SK-N-SH (cell line): ENCODE measurements at regions not wholly inside any gene's neighbourhood (a gene's known extent, or its start where the extent isn't known, plus 50 kb on each side); places are given as distances from the start of the nearest gene placed in this dataset.

ENCODE experiments used
- CHD2 ChIP-seq: fragments of 150-350 bp; IDR thresholded peaks from 2 replicates; pipeline ENCODE4 v1.6.1; 2018; ENCODE audit warnings: low read length; ENCODE audit not compliant: partially characterized antibody
- EP300 ChIP-seq, 2 experiments: IDR thresholded peaks; 2 replicates each; pipeline versions ENCODE4 v1.4.0 to v1.6.1; 2012; ENCODE audit warnings: borderline replicate concordance in 1 of 2, low read depth in 1 of 2, low read length in 1 of 2
- JUND ChIP-seq: IDR thresholded peaks from 2 replicates; pipeline ENCODE4 v1.4.0; 2012
- MXI1 ChIP-seq: IDR thresholded peaks from 2 replicates; pipeline ENCODE4 v1.6.1; 2012; ENCODE audit warnings: mild to moderate bottlenecking, low read depth, low read length, improper control_type of control experiment
- RXRA ChIP-seq: IDR thresholded peaks from 2 replicates; pipeline ENCODE4 v1.4.0; 2012; ENCODE audit warnings: low read depth, mild to moderate bottlenecking, borderline replicate concordance
- SIN3A ChIP-seq: IDR thresholded peaks from 2 replicates; pipeline ENCODE4 v1.6.1; 2012; ENCODE audit warnings: low read depth, mild to moderate bottlenecking, low read length, moderate library complexity, borderline replicate concordance
- TF ChIP-seq, protein P1 (sequence below): fragments of 200-600 bp; sonication (generic); IDR thresholded peaks from 2 replicates; pipeline ENCODE4 v1.6.1; 2017; ENCODE audit warnings: antibody characterized with exemption, mild to moderate bottlenecking, moderate library complexity

DNA sequence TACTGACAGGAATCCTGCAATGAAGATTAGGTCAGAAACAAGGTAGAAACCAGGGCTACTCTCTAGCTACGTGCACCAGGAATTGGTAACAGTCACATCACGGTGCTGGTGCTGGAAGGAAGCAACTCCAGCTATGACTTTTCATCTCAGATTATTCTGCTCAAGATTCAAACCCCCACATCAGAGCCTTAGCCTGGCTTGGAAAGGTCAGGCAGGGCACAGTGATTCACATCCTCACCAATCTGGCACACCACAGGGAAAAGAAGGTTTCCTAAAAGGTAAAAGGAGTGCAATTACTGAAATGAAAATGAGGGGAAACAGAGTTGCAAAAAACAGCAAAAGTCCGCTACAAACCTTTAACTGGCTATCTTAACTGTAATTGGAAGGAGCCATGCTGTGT lies 240.2 kb upstream of the NPSR1 start:
- TF ChIP-seq, protein P1, sequence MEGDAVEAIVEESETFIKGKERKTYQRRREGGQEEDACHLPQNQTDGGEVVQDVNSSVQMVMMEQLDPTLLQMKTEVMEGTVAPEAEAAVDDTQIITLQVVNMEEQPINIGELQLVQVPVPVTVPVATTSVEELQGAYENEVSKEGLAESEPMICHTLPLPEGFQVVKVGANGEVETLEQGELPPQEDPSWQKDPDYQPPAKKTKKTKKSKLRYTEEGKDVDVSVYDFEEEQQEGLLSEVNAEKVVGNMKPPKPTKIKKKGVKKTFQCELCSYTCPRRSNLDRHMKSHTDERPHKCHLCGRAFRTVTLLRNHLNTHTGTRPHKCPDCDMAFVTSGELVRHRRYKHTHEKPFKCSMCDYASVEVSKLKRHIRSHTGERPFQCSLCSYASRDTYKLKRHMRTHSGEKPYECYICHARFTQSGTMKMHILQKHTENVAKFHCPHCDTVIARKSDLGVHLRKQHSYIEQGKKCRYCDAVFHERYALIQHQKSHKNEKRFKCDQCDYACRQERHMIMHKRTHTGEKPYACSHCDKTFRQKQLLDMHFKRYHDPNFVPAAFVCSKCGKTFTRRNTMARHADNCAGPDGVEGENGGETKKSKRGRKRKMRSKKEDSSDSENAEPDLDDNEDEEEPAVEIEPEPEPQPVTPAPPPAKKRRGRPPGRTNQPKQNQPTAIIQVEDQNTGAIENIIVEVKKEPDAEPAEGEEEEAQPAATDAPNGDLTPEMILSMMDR, result no peak
- TF ChIP-seq EP300 (IDR thresholded peaks at IDR 0.05; ENCODE audit: borderline replicate concordance in 1 of 2, low read depth in 1 of 2, low read length in 1 of 2) (no peak), RXRA (no peak), MXI1 (no peak), SIN3A (no peak), CHD2 (no peak), JUND (no peak)
